H1 (cell line): ENCODE measurements at regions not wholly inside any gene's neighbourhood (a gene's known extent, or its start where the extent isn't known, plus 50 kb on each side); places are given as distances from the start of the nearest gene placed in this dataset.
A peak's percentile ranks its signal among the peaks of the same experiment; 100 is the strongest.

Experiments used
- CTCF ChIA-PET: fragments of 300-600 bp; sonication (Branson Sonifier 250); formaldehyde crosslinking; loops from one replicate; lab custom pipeline; 2021; ENCODE audit not compliant: partially characterized antibody; lab: Charles Lee
- POLR2A ChIA-PET: fragments of 300-600 bp; sonication (Branson Sonifier 250); formaldehyde crosslinking; loops from one replicate; lab custom pipeline; 2021; ENCODE audit warnings: inconsistent platforms; ENCODE audit not compliant: partially characterized antibody; lab: Charles Lee
- DNase-seq, 2 experiments: peaks; one replicate each; pipeline versions ENCODE4 v3.0.0 to v3.0.0-alpha.2; 2010 to 2022; ENCODE audit warnings: low spot score in 2 of 2, low read depth in 1 of 2, mixed read lengths in 1 of 2
- FAIRE-seq: peaks from 2 replicates; lab custom pipeline; 2011; peaks lifted over from hg19 to GRCh38; lab: Jason Lieb, UNC
- H2AFZ ChIP-seq: 2 replicates; pipeline ENCODE4 v1.8.1; 2012; ENCODE audit warnings: low read length, inconsistent platforms
- H2AK5ac ChIP-seq: 2 replicates; pipeline ENCODE4 v1.6.1; 2013; ENCODE audit warnings: low read depth, low read length
- H2BK120ac ChIP-seq: replicated peaks from 2 replicates; pipeline ENCODE3; 2013; ENCODE audit warnings: low read depth, low read length, inconsistent platforms
- H2BK12ac ChIP-seq: 2 replicates; pipeline ENCODE4 v1.6.1; 2013; ENCODE audit warnings: low read depth, low read length
- H2BK15ac ChIP-seq: 2 replicates; pipeline ENCODE4 v1.6.1; 2013; ENCODE audit warnings: low read length
- H2BK20ac ChIP-seq: 2 replicates; pipeline ENCODE4 v1.6.1; 2013; ENCODE audit warnings: low read length
- H2BK5ac ChIP-seq: 2 replicates; pipeline ENCODE4 v1.6.1; 2013; ENCODE audit warnings: low read depth, low read length
- H3K14ac ChIP-seq: 2 replicates; pipeline ENCODE4 v1.6.1; 2013; ENCODE audit warnings: inconsistent platforms; ENCODE audit not compliant: insufficient read length
- H3K18ac ChIP-seq: 2 replicates; pipeline ENCODE4 v1.6.1; 2013; ENCODE audit warnings: low read length; ENCODE audit errors: extremely low read depth
- H3K23ac ChIP-seq: 2 replicates; pipeline ENCODE4 v1.6.1; 2013; ENCODE audit warnings: inconsistent platforms; ENCODE audit not compliant: insufficient read length
- H3K23me2 ChIP-seq: 2 replicates; pipeline ENCODE4 v1.6.1; 2013; ENCODE audit warnings: low read depth, low read length
- H3K27ac ChIP-seq: 2 replicates; pipeline ENCODE4 v1.6.1; 2011; ENCODE audit warnings: low read depth, low read length, inconsistent platforms
- H3K27me3 ChIP-seq, 4 experiments: replicated peaks in 1 of 4; 1 replicate in 1 of 4; 2 replicates in 3 of 4; pipeline versions ENCODE4 v1.6.1 to v1.8.1; 2011 to 2013; ENCODE audit warnings: low read length in 3 of 4, mild to moderate bottlenecking in 3 of 4, inconsistent platforms in 2 of 4, mixed read lengths in 2 of 4, moderate library complexity in 1 of 4; ENCODE audit not compliant: control insufficient read depth in 3 of 4, insufficient read depth in 3 of 4; ENCODE audit errors: extremely low read depth in 1 of 4
- H3K36me3 ChIP-seq, 4 experiments: 2 replicates each; pipeline versions ENCODE4 v1.6.1 to v1.8.1; 2011 to 2013; ENCODE audit warnings: mild to moderate bottlenecking in 4 of 4, low read length in 3 of 4, moderate library complexity in 2 of 4, control low read depth in 1 of 4, inconsistent platforms in 1 of 4; ENCODE audit not compliant: insufficient read depth in 4 of 4, control insufficient read depth in 2 of 4
- H3K4ac ChIP-seq: replicated peaks from 2 replicates; pipeline ENCODE3; 2013; ENCODE audit warnings: low read length, low read depth, mixed read lengths, inconsistent platforms; ENCODE audit not compliant: insufficient read length
- H3K4me1 ChIP-seq, 4 experiments: replicated peaks in 1 of 4; 1 replicate in 1 of 4; 2 replicates in 3 of 4; pipeline versions ENCODE4 v1.6.1 to v1.8.1; 2011 to 2013; ENCODE audit warnings: low read length in 3 of 4, inconsistent platforms in 2 of 4, mixed read lengths in 1 of 4; ENCODE audit not compliant: insufficient read depth in 4 of 4, control insufficient read depth in 3 of 4
- H3K4me2 ChIP-seq, 2 experiments: 2 replicates each; pipeline versions ENCODE4 v1.6.1 to v1.8.1; 2011 to 2013; ENCODE audit warnings: low read depth in 2 of 2, low read length in 2 of 2, control low read depth in 1 of 2, inconsistent platforms in 1 of 2, mild to moderate bottlenecking in 1 of 2; ENCODE audit not compliant: insufficient read depth in 1 of 2
- H3K4me3 ChIP-seq, 4 experiments: fragments of 200-600, 300-600 bp in 1 of 4; sonication (generic), shearing (Covaris generic), sonication (Bioruptor Twin) in 1 of 4; 2 replicates each; pipeline versions ENCODE4 v1.5.1 to v1.8.1; 2011 to 2016; ENCODE audit warnings: low read length in 4 of 4, low read depth in 3 of 4, control low read depth in 2 of 4, inconsistent platforms in 2 of 4, mild to moderate bottlenecking in 2 of 4, mixed read lengths in 1 of 4, moderate library complexity in 1 of 4; ENCODE audit not compliant: insufficient read depth in 2 of 4; ENCODE audit errors: extremely low read depth in 1 of 4
- H3K56ac ChIP-seq: replicated peaks from 2 replicates; pipeline ENCODE3; 2013; ENCODE audit warnings: low read depth, mild to moderate bottlenecking, mixed read lengths, low read length, inconsistent platforms; ENCODE audit not compliant: insufficient read length
- H3K79me1 ChIP-seq: 2 replicates; pipeline ENCODE4 v1.6.1; 2013; ENCODE audit warnings: low read depth, low read length, control low read depth
- H3K79me2 ChIP-seq, 2 experiments: 2 replicates each; pipeline versions ENCODE4 v1.6.1 to v1.8.1; 2012 to 2013; ENCODE audit warnings: low read length in 2 of 2, mild to moderate bottlenecking in 2 of 2, inconsistent platforms in 1 of 2; ENCODE audit not compliant: insufficient read depth in 2 of 2, control insufficient read depth in 1 of 2
- H3K9ac ChIP-seq, 4 experiments: replicated peaks in 1 of 4; 1 replicate in 1 of 4; 2 replicates in 3 of 4; pipeline versions ENCODE4 v1.6.1 to v1.8.1; 2011 to 2013; ENCODE audit warnings: low read depth in 3 of 4, low read length in 3 of 4, control low read depth in 2 of 4, mild to moderate bottlenecking in 2 of 4, moderate library complexity in 2 of 4, inconsistent platforms in 1 of 4; ENCODE audit errors: extremely low read depth in 1 of 4
- H3K9me3 ChIP-seq, 2 experiments: 2 replicates each; pipeline versions ENCODE4 v1.6.1 to v1.8.1; 2012 to 2013; ENCODE audit warnings: mild to moderate bottlenecking in 2 of 2, moderate library complexity in 2 of 2, control low read depth in 1 of 2, inconsistent platforms in 1 of 2, low read depth in 1 of 2, low read length in 1 of 2, mixed read lengths in 1 of 2; ENCODE audit not compliant: insufficient read depth in 2 of 2
- H4K20me1 ChIP-seq, 2 experiments: replicated peaks in 1 of 2; 2 replicates each; pipeline versions ENCODE3 to v1.8.1; 2011 to 2013; ENCODE audit warnings: inconsistent platforms in 2 of 2, low read length in 2 of 2, mild to moderate bottlenecking in 1 of 2; ENCODE audit not compliant: insufficient read depth in 2 of 2, control insufficient read depth in 1 of 2
- H4K5ac ChIP-seq: 2 replicates; pipeline ENCODE4 v1.6.1; 2013; ENCODE audit warnings: low read length, low read depth, mixed read lengths, inconsistent platforms; ENCODE audit not compliant: insufficient read length
- H4K8ac ChIP-seq: 2 replicates; pipeline ENCODE4 v1.8.0; 2013; ENCODE audit warnings: mild to moderate bottlenecking, moderate library complexity, low read length, inconsistent platforms; ENCODE audit not compliant: insufficient read depth; ENCODE audit errors: extremely low read depth
- H4K91ac ChIP-seq: replicated peaks from 2 replicates; pipeline ENCODE3; 2013; ENCODE audit warnings: low read length, mixed read lengths, inconsistent platforms; ENCODE audit not compliant: insufficient read length
- BACH1 ChIP-seq: IDR thresholded peaks from 2 replicates; pipeline ENCODE4 v1.6.1; 2012; ENCODE audit warnings: low read length, improper control_type of control experiment
- BCL11A ChIP-seq, 2 experiments: IDR thresholded peaks; one replicate each; pipeline ENCODE4 v1.6.1; 2011; ENCODE audit warnings: low read depth in 2 of 2, low read length in 2 of 2, mild to moderate bottlenecking in 2 of 2
- CEBPB ChIP-seq: IDR thresholded peaks from 2 replicates; pipeline ENCODE4 v1.6.1; 2012; ENCODE audit warnings: low read depth, low read length
- FOSL1 ChIP-seq: IDR thresholded peaks from 2 replicates; pipeline ENCODE4 v1.6.1; 2011; ENCODE audit warnings: mild to moderate bottlenecking, low read depth, low read length, moderate library complexity; ENCODE audit not compliant: insufficient read depth
- WGBS, 2 experiments: shearing (Covaris generic) in 1 of 2; methylation state at CpG; one replicate each; pipeline versions ENCODE4 v1.1.6 to v1.1.7; 2013 to 2015; ENCODE audit warnings: low lambda C conversion rate in 2 of 2, mixed read lengths in 2 of 2, inconsistent platforms in 1 of 2, low coverage in 1 of 2, missing lambda C conversion rate in 1 of 2; ENCODE audit not compliant: insufficient replicate concordance in 2 of 2, insufficient coverage in 1 of 2, insufficient read length in 1 of 2; ENCODE audit errors: extremely low coverage in 1 of 2, missing lambda C conversion rate in 1 of 2; 5-methylcytosine and 5-hydroxymethylcytosine counted together

- FAIRE-seq = no peak
- Histone ChIP-seq H3K79me2 (peaks cover 0 to 7% of the 10 kb centered on the region in 2 experiments; a peak in 2 of 4 replicates), H4K8ac (no peak overlapping the region)
Measured at GRCh38 chr12:116372815-116373214, 95.3 kb upstream of the MED13L start.

More at GRCh38 chr12:116372815-116373214, 95.3 kb upstream of the MED13L start:
- no peak overlapping the region for H4K5ac ChIP-seq
- H3K27me3 ChIP-seq = peaks cover 0 to 4% (median 0%) of the 10 kb centered on the region in 4 experiments; a peak in 2 of 7 replicates
- POLR2A ChIA-PET = no interaction called here
- no peak for TF ChIP-seq CEBPB
- no peak for TF ChIP-seq FOSL1
- TF ChIP-seq BACH1 = no peak
- no peak for TF ChIP-seq BCL11A (IDR thresholded peaks at IDR 0.05; ENCODE audit: low read depth in 2 of 2, low read length in 2 of 2)
- H3K56ac ChIP-seq = no peak overlapping the region
- no peak overlapping the region for H3K4me2 ChIP-seq
- H3K9ac ChIP-seq = no peak overlapping the region
- H4K20me1 ChIP-seq = peaks cover 0 to 12% of the 10 kb centered on the region in 2 experiments
- H3K4me3 ChIP-seq = no peak overlapping the region
- no peak overlapping the region for H4K91ac ChIP-seq
- H3K79me1 ChIP-seq = no peaks in the 10 kb centered on the region
- 0 out of 2 replicates have a peak overlapping the region, but pooled peaks have one; percentile 21 for H3K18ac ChIP-seq
- H2BK5ac ChIP-seq = no peak overlapping the region
- H3K23me2 ChIP-seq = peaks cover 11% of the 10 kb centered on the region
- no peak overlapping the region for H2AK5ac ChIP-seq
- no peak overlapping the region for H3K4ac ChIP-seq
- no peak for DNase-seq
- no peak overlapping the region for H2BK12ac ChIP-seq
- no peak overlapping the region for H3K27ac ChIP-seq
- H2BK120ac ChIP-seq = no peak overlapping the region
- H3K4me1 ChIP-seq = peaks cover 0 to 8% (median 3%) of the 10 kb centered on the region in 4 experiments; a peak in 5 of 7 replicates
- peaks cover 0 to 5% (median 0%) of the 10 kb centered on the region in 4 experiments; a peak in 1 of 8 replicates for H3K36me3 ChIP-seq
- 92% methylated on average over 6 of the region's 6 CpGs; no CpG with 5 or more reads in 1 of the 2 experiments for WGBS, 2 experiments
- no peak overlapping the region for H2BK15ac ChIP-seq
- H3K23ac ChIP-seq = no peak overlapping the region
- CTCF ChIA-PET = no interaction called here
- peaks cover 0 to 7% of the 10 kb centered on the region in 2 experiments; a peak in 1 of 4 replicates for H3K9me3 ChIP-seq
- H2AFZ ChIP-seq = no peak overlapping the region
- 0 out of 2 replicates have a peak overlapping the region, but pooled peaks have one; percentile 62 for H2BK20ac ChIP-seq
- no peak overlapping the region for H3K14ac ChIP-seq
